ENCODE measurements at regions not wholly inside any gene's neighbourhood (a gene's known extent, or its start where the extent isn't known, plus 50 kb on each side); places are given as distances from the start of the nearest gene placed in this dataset.

- TF ChIP-seq CTCF (IDR thresholded peaks at IDR 0.05) (no peak), POLR2A (IDR thresholded peaks at IDR 0.05) (no peak)
Observed at GRCh38 chr4:138758876-138759553, 256.6 kb upstream of the NOCT start.
